Liver (tissue), 8 donors: ENCODE measurements at regions not wholly inside any gene's neighbourhood (a gene's known extent, or its start where the extent isn't known, plus 50 kb on each side); places are given as distances from the start of the nearest gene placed in this dataset.

Source experiments
- DNase-seq: peaks from one replicate; pipeline ENCODE4 v3.0.0-alpha.2; 2017; ENCODE audit warnings: low spot score
- H3K27ac ChIP-seq, 2 donors: one replicate each; pipeline ENCODE4 v1.7.0; 2013; ENCODE audit warnings: inconsistent platforms in 2 of 2, low read length in 2 of 2, control low read depth in 1 of 2, low read depth in 1 of 2, mild to moderate bottlenecking in 1 of 2
- H3K27me3 ChIP-seq, 4 donors: one replicate each; pipeline versions ENCODE4 v1.6.1 to v1.7.0; 2013; ENCODE audit warnings: low read length in 3 of 4, inconsistent platforms in 1 of 4, mild to moderate bottlenecking in 1 of 4, moderate library complexity in 1 of 4; ENCODE audit not compliant: control insufficient read depth in 4 of 4, insufficient read depth in 4 of 4
- H3K36me3 ChIP-seq, 4 donors: one replicate each; pipeline versions ENCODE4 v1.6.1 to v1.7.0; 2013; ENCODE audit warnings: low read length in 3 of 4, mild to moderate bottlenecking in 3 of 4, low read depth in 1 of 4, moderate library complexity in 1 of 4; ENCODE audit not compliant: control insufficient read depth in 4 of 4, insufficient read depth in 3 of 4
- H3K4me1 ChIP-seq, 4 donors: one replicate each; pipeline versions ENCODE4 v1.6.1 to v1.7.0; 2013; ENCODE audit warnings: low read length in 3 of 4, mild to moderate bottlenecking in 3 of 4, moderate library complexity in 1 of 4; ENCODE audit not compliant: control insufficient read depth in 4 of 4, insufficient read depth in 4 of 4
- H3K4me3 ChIP-seq, 3 donors: one replicate each; pipeline versions ENCODE4 v1.6.1 to v1.7.0; 2013; ENCODE audit warnings: low read length in 3 of 3, control low read depth in 1 of 3, low read depth in 1 of 3, mild to moderate bottlenecking in 1 of 3
- H3K9ac ChIP-seq, 2 donors: one replicate each; pipeline ENCODE4 v1.7.0; 2013; ENCODE audit warnings: low read length in 2 of 2, mild to moderate bottlenecking in 2 of 2, moderate library complexity in 2 of 2, control low read depth in 1 of 2, low read depth in 1 of 2
- H3K9me3 ChIP-seq, 4 donors: one replicate each; pipeline versions ENCODE4 v1.6.1 to v1.7.0; 2013; ENCODE audit warnings: low read length in 3 of 4; ENCODE audit not compliant: control insufficient read depth in 4 of 4
- EGR1 ChIP-seq, 2 donors: IDR thresholded peaks; 2 replicates each; pipeline ENCODE4 v1.6.1; 2016 to 2018; ENCODE audit warnings: antibody characterized with exemption in 2 of 2, low read depth in 2 of 2
- FOXA1 ChIP-seq: IDR thresholded peaks from 2 replicates; pipeline ENCODE4 v1.6.1; 2016; ENCODE audit warnings: antibody characterized with exemption
- FOXA2 ChIP-seq: IDR thresholded peaks from 2 replicates; pipeline ENCODE4 v1.6.1; 2016; ENCODE audit warnings: antibody characterized with exemption
- GABPA ChIP-seq, 2 donors: IDR thresholded peaks in 1 of 2; conservative IDR thresholded peaks in 1 of 2; 2 replicates each; pipeline ENCODE4 v1.6.1; 2016; ENCODE audit warnings: antibody characterized with exemption in 2 of 2, mild to moderate bottlenecking in 1 of 2, moderate library complexity in 1 of 2
- HNF4A ChIP-seq, 2 donors: conservative IDR thresholded peaks; 2 replicates each; pipeline ENCODE4 v1.6.1; 2016; ENCODE audit warnings: antibody characterized with exemption in 2 of 2, mild to moderate bottlenecking in 2 of 2
- HNF4G ChIP-seq: IDR thresholded peaks from 2 replicates; pipeline ENCODE4 v1.6.1; 2016; ENCODE audit warnings: antibody characterized with exemption
- JUND ChIP-seq, 2 donors: IDR thresholded peaks; 2 replicates each; pipeline ENCODE4 v1.6.1; 2016; ENCODE audit warnings: antibody characterized with exemption in 2 of 2
- NR2F2 ChIP-seq: IDR thresholded peaks from 2 replicates; pipeline ENCODE4 v1.6.1; 2016; ENCODE audit warnings: antibody characterized with exemption
- RAD21 ChIP-seq, 2 donors: IDR thresholded peaks; 2 replicates each; pipeline ENCODE4 v1.6.1; 2016; ENCODE audit warnings: antibody characterized with exemption in 2 of 2, mild to moderate bottlenecking in 2 of 2
- RXRA ChIP-seq, 2 donors: IDR thresholded peaks; 2 replicates each; pipeline ENCODE4 v1.6.1; 2017 to 2018; ENCODE audit warnings: antibody characterized with exemption in 2 of 2, mild to moderate bottlenecking in 1 of 2
- SP1 ChIP-seq: IDR thresholded peaks from 2 replicates; pipeline ENCODE4 v1.6.1; 2018; ENCODE audit warnings: antibody characterized with exemption, mild to moderate bottlenecking
- YY1 ChIP-seq: IDR thresholded peaks from 2 replicates; pipeline ENCODE4 v1.6.1; 2016; ENCODE audit warnings: antibody characterized with exemption, mild to moderate bottlenecking
- ZBTB33 ChIP-seq: IDR thresholded peaks from 2 replicates; pipeline ENCODE4 v1.6.1; 2016; ENCODE audit warnings: antibody characterized with exemption
- WGBS: extraction: QIAGEN DNeasy Blood & Tissue Kit; methylation state at CpG from one replicate; pipeline ENCODE4 v1.1.7; 2013; 5-methylcytosine and 5-hydroxymethylcytosine counted together
- TF ChIP-seq, protein P1 (sequence below): IDR thresholded peaks from 2 replicates; pipeline ENCODE4 v1.6.1; 2016; ENCODE audit warnings: antibody characterized with exemption, mild to moderate bottlenecking
- TF ChIP-seq, protein P2 (sequence below): fragments of 150-350 bp; IDR thresholded peaks from 2 replicates; pipeline ENCODE4 v1.5.1; 2017; ENCODE audit warnings: improper control_type of control experiment, low read depth, low read length; ENCODE audit not compliant: missing input control
- TF ChIP-seq, protein P3 (sequence below): IDR thresholded peaks from 2 replicates; pipeline ENCODE4 v1.6.1; 2016; ENCODE audit warnings: antibody characterized with exemption
- TF ChIP-seq, protein P4 (sequence below): IDR thresholded peaks from 2 replicates; pipeline ENCODE4 v1.6.1; 2016; ENCODE audit warnings: antibody characterized with exemption
- donor health status: healthy.
- donor health status: healthy.
- donor health status: healthy.
- donor health status: healthy.
- donor health status: healthy.

DNA sequence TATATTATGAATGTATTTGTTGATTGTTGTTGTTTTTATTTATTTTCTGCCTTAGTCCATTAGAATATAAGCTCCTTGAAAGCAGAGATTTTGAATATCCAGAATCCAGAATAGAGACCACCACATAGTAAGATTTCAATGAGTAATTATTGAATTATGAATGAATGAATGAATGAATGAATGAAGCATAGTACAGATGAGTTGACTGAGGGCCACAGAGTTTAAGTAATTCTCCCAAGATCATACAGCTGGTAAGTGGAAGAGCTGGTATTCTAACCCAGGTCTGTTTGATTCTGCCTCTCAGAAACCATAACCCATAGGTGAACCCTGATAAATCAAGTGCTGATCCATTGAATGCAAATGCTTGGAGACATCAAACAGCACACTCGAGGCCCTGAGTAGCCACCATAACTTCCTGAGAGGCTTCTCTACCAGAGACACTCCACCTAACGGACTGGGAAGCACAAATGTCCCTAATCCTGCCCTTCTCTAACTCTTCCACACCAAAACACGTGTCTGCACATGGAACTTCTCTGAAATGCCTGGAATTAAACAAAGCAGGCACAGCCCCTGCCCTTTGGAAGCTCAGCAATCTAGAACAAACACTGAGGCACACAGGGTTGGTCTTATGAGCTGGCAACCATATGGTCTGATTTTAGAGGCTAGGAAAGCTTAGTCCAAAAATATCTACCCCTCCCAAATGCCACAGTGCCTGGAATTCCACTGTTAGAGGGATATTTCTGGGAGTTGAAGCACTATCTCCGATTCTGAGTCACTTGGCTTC lies 190.1 kb downstream of the FOXO1 start (continued):
- TF ChIP-seq, protein P1, sequence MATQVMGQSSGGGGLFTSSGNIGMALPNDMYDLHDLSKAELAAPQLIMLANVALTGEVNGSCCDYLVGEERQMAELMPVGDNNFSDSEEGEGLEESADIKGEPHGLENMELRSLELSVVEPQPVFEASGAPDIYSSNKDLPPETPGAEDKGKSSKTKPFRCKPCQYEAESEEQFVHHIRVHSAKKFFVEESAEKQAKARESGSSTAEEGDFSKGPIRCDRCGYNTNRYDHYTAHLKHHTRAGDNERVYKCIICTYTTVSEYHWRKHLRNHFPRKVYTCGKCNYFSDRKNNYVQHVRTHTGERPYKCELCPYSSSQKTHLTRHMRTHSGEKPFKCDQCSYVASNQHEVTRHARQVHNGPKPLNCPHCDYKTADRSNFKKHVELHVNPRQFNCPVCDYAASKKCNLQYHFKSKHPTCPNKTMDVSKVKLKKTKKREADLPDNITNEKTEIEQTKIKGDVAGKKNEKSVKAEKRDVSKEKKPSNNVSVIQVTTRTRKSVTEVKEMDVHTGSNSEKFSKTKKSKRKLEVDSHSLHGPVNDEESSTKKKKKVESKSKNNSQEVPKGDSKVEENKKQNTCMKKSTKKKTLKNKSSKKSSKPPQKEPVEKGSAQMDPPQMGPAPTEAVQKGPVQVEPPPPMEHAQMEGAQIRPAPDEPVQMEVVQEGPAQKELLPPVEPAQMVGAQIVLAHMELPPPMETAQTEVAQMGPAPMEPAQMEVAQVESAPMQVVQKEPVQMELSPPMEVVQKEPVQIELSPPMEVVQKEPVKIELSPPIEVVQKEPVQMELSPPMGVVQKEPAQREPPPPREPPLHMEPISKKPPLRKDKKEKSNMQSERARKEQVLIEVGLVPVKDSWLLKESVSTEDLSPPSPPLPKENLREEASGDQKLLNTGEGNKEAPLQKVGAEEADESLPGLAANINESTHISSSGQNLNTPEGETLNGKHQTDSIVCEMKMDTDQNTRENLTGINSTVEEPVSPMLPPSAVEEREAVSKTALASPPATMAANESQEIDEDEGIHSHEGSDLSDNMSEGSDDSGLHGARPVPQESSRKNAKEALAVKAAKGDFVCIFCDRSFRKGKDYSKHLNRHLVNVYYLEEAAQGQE, result peak; percentile 86
- TF ChIP-seq HNF4A (conservative IDR thresholded peaks at IDR 0.05) (peak; percentile 91 to 95), EGR1 (IDR thresholded peaks at IDR 0.05; ENCODE audit: low read depth in 2 of 2) (peak in 1 of 2 donors; percentile 82), NR2F2 (peak; percentile 55)
- TF ChIP-seq, protein P2, sequence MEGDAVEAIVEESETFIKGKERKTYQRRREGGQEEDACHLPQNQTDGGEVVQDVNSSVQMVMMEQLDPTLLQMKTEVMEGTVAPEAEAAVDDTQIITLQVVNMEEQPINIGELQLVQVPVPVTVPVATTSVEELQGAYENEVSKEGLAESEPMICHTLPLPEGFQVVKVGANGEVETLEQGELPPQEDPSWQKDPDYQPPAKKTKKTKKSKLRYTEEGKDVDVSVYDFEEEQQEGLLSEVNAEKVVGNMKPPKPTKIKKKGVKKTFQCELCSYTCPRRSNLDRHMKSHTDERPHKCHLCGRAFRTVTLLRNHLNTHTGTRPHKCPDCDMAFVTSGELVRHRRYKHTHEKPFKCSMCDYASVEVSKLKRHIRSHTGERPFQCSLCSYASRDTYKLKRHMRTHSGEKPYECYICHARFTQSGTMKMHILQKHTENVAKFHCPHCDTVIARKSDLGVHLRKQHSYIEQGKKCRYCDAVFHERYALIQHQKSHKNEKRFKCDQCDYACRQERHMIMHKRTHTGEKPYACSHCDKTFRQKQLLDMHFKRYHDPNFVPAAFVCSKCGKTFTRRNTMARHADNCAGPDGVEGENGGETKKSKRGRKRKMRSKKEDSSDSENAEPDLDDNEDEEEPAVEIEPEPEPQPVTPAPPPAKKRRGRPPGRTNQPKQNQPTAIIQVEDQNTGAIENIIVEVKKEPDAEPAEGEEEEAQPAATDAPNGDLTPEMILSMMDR, result no peak
- TF ChIP-seq, protein P3, sequence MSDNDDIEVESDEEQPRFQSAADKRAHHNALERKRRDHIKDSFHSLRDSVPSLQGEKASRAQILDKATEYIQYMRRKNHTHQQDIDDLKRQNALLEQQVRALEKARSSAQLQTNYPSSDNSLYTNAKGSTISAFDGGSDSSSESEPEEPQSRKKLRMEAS, result peak; percentile 99

GRCh38 chr13:40477623-40478608 lies 188.5 kb downstream of the FOXO1 start:
- WGBS, result 39% methylated on average over 17 of the region's 17 CpGs
- no peak for DNase-seq
- Histone ChIP-seq H3K4me3 (no peak overlapping the region), H3K27me3 (no peaks in the 10 kb centered on the region), H3K27ac (peak overlapping the region; percentile 77 to 85), H3K9ac (peak overlapping the region in 1 of 2 donors; percentile 55), H3K4me1 (peaks cover 17 to 52% (median 45%) of the 10 kb centered on the region in 4 donors), H3K9me3 (no peaks in the 10 kb centered on the region), H3K36me3 (no peaks in the 10 kb centered on the region)
- peak; percentile 83 to 89 for TF ChIP-seq JUND (IDR thresholded peaks at IDR 0.05)
- TF ChIP-seq FOXA2, result peak; percentile 51
- peak; percentile 63 for TF ChIP-seq YY1
- TF ChIP-seq, protein P2, result no peak
- TF ChIP-seq RXRA (IDR thresholded peaks at IDR 0.05), result peak; percentile 75 to 80
- TF ChIP-seq, protein P4, sequence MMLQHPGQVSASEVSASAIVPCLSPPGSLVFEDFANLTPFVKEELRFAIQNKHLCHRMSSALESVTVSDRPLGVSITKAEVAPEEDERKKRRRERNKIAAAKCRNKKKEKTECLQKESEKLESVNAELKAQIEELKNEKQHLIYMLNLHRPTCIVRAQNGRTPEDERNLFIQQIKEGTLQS, result peak; percentile 51
- TF ChIP-seq, protein P1, result peak; percentile 62
- peak; percentile 85 for TF ChIP-seq SP1
- no peak for TF ChIP-seq HNF4G
- peak; percentile 50 to 70 for TF ChIP-seq HNF4A (conservative IDR thresholded peaks at IDR 0.05)
- peak; percentile 69 for TF ChIP-seq ZBTB33
- TF ChIP-seq RAD21 (IDR thresholded peaks at IDR 0.05), result peak; percentile 48 to 73
- TF ChIP-seq GABPA (IDR thresholded peaks at IDR 0.05 in 1 of 2, conservative IDR thresholded peaks at IDR 0.05 in 1 of 2), result no peak
- peak; percentile 26 for TF ChIP-seq FOXA1
- TF ChIP-seq EGR1 (IDR thresholded peaks at IDR 0.05; ENCODE audit: low read depth in 2 of 2), result no peak
